NCI-H1417 treated with DMSO at 0.1 percent for 48 hours (cell line): ENCODE measurements at regions not wholly inside any gene's neighbourhood (a gene's known extent, or its start where the extent isn't known, plus 50 kb on each side); places are given as distances from the start of the nearest gene placed in this dataset.

ENCODE experiments used
- DNase-seq: peaks from one replicate; lab custom pipeline; 2025; lab: John Stamatoyannopoulos, UW

DNA sequence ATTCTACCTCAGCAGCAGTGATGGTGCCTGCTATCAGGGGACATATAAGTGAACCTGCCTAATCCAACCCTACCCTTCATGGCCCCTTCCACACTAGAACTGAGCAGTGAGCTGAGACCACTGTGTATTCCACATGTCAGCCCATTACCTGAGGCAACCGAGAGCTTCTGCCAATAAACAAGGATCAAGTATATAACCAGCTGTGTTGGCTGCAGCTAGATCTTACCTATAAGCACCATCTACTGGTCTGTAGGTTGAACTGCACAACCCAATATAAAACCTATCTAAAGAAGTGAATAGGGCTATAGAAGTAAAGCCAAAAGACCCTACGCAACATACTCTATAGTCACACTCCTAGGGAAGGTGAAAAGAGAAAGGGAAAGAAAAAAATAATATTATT is 376.9 kb downstream of the HHIPL2 start:
- no peak for DNase-seq

DNA sequence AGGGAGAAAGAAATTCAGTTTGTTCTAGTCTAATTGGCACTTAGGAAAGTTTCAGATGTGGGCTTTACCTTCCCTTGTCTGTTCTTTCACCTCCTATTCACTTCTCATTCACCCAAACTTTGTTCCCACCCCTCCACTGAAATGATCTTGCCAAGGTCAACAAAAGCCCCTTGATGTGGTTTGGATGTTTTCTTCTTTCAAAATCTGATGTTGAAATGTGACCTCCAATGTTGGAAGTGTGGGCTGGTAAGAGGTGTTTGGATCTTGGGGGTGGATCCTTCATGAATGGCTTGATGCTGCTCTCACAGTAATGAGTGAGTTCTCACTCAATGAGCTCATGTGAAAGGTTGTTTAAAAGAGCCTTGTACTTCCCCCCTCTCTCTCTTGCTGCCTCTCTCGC is 379.3 kb downstream of the HHIPL2 start:
- DNase-seq: no peak

DNA sequence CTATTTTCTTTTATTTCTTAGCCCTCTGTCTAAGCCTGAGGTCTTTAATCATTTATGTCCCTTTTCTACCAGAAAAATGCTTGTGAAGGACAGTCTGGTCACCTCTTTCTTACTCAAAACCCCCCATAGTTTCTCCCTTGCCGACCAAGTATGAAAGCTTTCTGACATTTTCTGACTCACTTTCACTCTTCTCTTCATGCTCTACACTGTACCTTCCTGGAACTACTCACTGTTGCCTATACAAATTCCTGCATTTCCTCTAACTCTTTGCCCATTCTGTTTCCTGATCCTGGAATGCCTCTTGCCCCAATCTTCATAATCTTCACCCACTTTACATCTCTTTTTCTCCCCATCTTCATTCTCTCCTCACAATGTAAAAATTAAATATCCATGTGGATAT is 380.0 kb downstream of the HHIPL2 start:
- no peak for DNase-seq

DNA sequence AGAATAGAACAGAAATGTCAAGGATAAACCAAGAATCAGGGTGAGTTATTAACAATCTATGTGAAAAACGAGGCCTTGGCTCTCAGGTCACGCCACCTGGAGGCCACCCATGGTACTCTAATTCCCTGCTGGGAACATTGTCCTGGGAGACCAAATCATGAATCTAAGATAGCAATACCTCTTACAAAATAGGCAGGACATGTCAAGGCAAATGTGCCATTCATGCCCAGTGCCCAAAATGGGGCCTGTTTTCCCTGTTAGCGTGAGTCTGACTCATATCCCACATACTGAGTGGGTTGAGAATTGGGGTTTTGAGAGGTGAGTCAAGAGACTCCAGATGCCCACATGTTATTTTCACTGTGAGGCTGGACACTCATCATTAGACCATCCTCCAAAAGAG is 380.8 kb downstream of the HHIPL2 start:
- DNase-seq: no peak

DNA sequence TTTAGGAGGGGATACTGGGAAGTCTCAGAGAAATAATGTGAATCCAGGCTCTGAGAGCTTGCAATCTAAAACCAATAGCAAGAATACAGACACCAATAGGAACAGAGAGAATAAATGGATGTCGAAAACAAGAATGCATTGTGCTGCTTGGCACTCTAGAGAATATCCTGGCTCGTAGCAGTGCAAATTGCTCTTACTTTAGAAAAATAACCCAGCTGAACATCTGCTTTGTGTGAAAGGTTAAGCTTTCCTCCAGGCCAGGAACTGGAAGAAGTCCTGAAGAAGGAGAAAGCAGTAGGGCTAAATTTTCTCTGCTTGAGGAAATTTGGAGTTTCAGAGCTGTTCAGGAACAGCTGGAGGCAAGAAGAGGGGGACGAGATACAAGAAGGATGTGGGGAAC is 382.3 kb downstream of the HHIPL2 start:
- no peak for DNase-seq

DNA sequence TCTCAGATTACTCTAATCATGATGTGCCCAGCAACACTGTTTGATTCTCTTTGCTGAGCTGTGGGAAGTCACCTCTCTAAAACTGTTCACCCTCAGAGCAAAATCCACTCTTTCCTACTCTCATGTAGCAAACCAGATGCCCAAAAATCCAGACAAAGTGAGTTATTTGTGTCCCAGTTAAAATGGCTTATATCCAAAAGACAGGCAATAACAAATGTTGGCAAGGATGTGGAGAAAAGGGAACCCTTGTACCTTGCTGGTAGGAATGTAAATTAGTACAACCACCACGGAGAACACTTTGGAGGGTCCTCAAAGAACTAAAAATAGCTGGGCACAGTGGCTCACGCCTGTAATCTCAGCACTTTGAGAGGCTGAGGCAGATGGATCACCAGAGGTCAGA is 384.0 kb downstream of the HHIPL2 start:
- no peak for DNase-seq

DNA sequence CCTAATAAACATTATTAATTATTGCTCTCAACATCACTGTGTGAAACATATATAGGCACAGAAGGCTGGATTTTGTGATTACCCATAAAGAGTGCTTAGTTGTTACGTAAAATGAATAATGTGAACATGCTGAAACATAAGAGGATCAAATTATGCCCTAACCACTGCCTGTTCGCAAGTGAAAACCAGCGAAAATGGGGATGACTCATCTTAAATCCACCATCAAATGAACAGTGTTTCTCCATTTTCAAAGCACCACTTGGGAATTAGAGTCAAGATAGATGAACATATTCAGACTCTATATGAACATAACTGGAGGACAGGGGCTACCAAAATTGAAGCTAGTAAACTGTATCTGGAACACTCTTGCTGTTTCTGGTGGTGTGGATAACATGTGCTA is 386.2 kb downstream of the HHIPL2 start:
- DNase-seq: no peak

DNA sequence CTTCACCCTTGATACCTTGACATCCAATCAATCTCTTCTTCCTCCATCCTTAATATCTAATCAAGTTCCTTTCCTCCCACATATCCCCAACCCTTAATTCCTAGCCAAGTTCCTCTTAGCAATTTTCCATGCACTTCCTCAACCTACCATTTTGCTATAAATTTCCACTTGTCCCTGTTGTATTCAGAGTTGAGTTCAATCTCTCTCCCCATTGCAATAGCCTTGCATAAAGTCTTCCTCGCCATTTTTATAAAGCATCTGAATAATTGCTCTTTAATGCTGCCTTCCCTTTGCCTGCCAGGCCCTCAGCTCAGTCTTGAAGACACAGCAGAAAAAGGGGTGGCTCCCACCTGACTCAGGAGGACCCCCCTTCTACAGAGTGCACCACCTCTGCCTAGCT is 390.3 kb downstream of the HHIPL2 start:
- no peak for DNase-seq

DNA sequence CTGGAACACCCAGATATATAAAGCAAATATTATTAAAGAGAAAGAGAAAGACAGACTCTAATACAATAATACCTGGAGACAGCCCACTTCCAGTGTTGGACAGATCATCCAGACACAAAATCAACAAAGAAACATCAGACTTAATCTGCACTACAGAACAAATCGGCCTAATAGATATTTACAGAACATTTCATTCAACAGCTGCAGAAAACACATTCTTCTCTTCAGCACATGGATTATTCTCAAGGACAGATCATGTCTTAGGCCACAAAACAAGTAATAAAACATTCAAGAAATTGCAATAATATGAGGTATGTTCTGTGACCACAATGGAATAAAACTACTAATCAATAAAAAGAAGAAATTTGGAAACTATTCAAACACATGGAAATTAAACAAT is 398.3 kb upstream of the DUSP10 start:
- no peak for DNase-seq

DNA sequence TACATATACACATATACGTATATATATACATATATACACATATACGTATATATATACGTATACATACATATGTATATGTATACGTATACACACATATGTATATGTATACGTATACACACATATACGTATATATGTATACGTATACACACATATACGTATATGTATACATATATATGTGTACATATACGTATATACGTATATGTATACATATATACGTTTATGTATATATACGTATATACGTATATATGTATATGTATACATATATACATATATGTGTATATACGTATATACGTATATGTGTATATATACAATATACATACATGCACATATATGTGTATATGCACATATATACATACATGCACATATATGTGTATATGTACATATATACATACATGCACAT is 396.2 kb upstream of the DUSP10 start:
- DNase-seq: no peak

DNA sequence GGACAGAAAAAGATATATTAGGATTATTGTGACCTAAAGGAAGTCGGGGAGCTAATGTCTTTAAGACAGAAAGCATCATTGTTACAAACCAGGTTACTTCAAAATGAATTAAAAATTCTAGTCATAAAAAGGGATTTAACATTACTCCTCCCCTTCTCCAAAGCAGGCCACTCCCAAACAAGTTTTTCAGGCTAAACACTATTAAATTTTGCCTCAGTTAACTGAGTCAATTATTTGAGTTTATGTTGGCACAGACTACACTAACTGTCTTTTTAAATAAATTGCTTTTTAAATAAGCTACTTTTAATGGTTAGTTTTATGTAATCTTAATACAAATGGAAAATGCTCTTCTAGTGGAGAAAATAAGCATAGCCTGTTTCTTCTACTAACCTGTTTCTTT is 395.0 kb upstream of the DUSP10 start:
- no peak for DNase-seq

DNA sequence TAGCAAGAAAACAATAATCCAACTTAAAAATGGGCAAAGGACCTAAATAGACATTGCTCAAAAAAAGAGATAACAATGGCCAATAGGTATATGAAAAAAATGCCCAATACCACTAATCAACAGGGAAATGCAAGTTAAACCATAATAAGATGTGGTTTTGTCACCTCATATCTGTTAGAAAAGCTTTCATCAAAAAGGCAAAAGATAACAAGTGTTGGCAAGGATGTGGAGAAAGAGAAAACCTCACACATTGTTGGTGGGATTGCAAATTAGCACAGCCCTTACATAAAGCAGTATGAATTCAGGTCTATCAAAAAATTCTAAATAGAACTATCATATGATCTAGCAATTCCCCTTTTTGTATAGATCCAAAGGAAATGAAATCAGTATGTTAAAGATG is 387.2 kb upstream of the DUSP10 start:
- DNase-seq: no peak

DNA sequence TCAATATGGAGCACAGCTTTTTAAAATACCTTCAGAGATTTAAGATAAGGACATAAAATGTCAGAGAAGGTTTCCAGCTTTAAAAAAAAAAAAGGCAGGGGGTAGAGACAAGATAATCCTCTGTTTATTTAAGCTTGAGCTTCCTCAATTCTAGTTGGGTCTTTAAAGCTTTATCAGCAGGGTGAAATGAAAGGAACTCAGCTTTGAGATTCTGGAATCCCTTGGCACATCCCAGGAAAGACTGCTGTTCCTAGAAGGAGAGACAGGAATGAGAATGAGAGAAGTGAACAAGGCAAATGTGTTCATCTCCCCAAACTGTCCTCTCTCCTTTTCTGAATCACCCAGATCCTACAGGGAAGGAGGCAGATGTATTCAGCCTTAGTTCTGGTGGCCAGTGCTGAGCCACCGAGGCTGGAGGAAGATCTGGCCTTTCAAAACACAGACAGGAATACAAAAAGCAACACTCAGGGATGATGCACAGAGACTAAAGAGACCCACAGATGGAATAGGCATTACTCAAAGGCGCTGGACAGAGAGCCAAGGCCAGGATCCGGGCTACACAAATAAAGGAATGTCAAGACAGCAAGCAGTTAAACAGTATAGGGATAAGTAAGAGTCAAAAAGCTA is 385.8 kb upstream of the DUSP10 start:
- DNase-seq: no peak

DNA sequence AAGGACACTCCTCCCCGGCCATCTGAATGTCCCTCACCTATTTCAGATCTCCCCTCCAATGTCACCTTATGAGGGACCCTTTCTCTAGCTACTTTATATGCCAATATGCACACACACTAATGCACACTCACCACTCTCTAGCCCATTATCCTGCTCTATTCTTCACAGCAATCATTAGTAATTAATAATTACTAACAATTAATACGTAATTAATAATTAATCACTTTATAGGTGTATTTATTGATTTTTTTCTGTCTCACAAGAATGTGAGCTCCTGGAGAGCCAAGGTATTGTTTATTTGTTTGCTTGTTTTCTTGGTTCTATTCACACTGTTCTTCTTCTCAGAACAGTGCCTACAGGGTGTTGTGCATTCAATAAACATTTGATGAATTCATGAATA is 385.2 kb upstream of the DUSP10 start:
- DNase-seq: no peak

DNA sequence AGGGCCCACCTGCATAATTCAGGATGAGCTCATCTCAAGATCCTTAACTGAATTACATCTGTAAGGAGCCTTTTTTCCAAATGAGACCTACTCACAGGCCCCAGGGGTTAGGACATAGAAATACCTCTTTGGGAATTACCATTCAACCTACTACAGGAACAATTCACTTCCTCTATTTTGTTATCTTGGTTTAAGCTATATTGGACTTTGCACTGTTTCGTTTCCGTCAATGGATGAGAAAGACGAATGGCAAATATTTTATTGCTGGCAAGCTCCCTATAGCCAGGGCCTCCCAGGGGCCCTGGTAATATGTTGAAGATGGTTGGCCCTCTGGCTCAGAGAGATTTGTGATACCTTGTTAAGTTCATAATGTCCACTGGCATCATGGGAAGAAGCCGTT is 384.2 kb upstream of the DUSP10 start:
- no peak for DNase-seq

DNA sequence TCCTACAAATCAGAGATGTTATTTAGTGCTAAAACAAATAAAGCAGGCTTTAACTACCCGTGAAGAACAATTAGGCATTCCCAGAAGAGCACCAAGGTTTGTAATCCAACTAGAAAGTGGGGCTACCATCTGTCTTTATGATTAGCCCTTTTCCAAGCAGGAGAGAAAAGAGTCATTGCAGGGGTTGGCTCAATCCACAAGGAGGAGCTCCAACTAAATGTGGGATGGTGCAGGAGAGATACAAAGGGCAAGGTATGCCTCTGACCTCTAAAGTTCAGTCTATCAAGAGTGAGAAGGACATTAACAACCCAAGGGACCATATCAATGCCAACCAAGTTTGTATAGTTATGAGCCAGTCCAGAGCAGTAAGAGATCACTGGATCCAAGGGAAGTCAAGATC is 382.7 kb upstream of the DUSP10 start:
- no peak for DNase-seq

DNA sequence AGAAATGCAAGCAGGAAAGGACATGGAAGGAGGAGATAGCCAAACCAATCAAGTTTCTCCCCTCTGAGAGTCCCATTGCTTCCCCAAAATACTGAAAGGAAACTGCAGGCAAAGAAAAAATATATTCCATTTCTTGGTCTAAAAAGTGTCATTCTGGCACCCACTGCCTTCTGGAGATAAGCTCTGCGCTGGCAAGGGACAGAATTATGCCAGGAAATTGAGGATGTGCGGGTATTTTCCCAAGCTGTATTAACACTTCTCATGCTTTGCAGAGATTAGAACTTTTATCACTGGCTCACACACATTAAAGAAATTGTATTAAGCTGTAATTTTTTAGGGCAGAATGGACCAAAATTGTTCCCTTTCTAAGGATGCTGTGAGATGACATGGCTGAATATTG is 381.2 kb upstream of the DUSP10 start:
- no peak for DNase-seq

DNA sequence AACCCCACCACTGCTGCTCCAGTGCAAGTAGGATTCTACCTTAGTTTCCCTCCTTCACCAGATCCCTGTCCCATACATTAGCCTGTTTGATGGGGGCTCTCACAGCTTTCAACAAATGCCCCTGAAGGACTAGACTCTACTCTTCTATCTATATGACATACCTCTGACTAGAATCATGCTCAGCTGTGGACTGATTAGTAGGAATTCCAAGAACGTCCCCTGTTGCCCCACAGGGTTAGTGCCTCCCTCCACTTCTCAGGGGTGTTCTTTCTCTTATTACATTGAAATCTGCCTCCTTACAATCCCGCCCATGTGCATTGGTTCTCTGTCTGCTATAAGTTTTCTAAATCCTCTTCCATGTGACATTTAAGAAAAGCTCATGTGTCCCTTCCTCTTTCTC is 375.9 kb upstream of the DUSP10 start:
- no peak for DNase-seq

DNA sequence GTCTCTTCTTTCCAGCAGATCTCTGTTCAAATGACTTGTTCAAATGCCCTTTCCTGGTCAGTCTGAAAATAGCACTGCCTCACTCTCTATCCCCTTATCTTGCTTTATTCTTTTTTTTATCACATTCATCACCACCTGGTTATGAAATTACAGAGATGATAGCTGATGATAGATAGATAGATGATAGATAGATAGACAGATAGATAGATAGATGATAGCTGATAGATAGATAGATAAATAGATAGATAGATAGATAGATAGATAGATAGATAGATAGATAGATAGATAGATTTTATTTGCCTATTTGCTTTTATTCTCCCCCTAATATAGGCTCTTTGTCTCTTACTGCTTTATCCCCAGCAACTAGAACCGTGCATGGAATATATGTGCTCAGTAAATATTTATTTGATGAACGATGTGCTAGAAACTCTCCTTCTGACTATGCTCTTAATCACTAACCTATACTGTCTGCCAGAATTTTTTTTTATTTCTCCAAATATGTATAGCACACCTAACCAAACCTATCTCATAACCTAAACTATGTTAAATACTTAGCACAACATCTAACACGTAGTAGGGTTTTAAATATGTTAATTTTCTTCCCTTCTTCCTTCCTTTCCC is 372.8 kb upstream of the DUSP10 start:
- no peak for DNase-seq

DNA sequence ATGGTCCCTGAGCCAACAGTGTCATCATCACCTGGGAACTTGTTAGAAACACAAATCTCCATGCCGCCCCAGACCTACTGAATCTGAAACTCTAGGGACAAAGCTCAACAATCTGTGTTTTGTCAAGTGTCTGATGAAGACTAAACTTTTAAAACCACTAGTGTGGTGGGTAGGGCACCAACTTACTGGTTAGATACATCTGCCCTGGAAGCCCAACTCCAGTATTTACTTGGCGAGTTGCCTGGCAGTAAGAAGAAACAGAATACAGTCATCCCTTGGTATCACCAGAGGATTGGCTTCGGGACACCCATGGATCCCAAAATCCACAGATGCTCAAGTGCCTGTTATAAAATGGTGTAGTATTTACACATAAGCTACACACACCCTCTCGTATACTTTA is 367.9 kb upstream of the DUSP10 start:
- DNase-seq: no peak

DNA sequence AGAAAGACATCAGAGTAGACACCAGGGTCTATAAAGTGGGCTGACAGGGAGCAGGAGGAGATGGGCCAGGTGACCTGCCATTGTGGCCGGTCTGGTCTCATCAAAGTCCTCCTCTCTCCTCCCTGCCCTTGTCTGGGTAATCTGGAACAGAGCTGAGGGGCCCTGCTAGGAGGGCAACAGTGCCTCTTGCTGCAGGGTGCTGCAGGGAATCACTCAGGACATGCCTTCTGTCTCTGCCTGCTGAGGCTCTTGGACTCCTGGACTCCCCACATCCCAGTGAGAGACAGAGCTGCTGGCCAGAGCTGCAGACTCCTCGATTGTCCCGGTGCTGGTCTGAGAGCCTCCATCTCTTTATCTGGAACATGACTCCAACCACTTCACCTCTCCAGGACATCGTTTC is 366.1 kb upstream of the DUSP10 start:
- no peak for DNase-seq

DNA sequence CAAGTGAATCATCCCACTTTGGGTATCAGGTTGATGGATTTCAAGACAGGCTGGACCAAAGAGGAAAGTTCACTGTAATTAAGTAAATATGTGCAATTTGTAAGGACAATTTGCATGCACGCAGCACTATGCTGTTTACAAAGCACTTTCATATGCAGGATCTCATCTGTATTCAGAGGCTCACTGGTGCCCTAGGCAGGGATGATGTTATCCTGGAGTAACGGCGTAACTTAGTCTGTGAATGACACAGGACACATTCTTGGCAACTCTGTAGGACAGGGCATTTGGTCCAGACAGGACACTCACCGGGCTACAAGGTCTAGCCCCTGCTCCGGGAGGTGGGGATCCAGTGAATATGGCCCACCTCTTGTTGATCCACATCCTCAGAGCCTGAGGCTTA is 365.4 kb upstream of the DUSP10 start:
- no peak for DNase-seq

DNA sequence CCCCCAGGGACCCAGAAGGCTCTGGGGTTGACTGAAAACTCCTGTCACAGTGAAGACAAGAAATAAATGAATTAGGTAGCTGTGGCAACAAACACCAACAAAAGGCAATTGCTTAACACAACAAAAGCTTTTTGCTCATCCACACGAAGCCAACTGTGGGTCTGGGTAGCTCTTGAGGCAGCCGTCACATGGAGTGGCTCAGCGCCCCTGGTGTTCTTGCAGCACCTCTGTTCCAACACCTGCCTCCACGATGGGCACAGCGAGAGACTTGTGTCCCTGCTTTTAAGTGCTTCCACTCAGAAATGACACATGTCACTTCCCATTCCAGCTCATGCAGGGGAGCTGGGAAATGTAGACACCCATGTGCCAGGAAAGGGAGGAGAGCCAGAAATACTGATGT is 364.5 kb upstream of the DUSP10 start:
- no peak for DNase-seq

DNA sequence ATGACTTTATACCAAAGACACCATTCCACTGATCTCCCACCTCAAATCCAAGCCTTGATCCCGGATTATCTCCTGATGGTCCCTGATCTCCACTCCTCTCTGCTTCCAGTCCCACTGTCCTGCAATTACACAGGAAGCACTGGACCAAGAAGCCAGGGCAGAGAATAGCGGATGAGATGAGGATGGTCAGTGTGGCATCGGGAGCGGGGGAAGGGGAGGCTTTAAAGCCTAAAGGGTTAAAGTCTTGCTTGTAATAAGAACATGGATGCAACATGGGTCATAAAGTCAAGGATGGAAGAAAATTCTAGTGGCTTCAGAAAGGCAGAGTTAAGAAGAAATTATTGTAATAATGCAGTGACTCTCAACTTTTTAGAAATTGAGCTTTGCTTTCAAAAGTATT is 364.0 kb upstream of the DUSP10 start:
- no peak for DNase-seq

DNA sequence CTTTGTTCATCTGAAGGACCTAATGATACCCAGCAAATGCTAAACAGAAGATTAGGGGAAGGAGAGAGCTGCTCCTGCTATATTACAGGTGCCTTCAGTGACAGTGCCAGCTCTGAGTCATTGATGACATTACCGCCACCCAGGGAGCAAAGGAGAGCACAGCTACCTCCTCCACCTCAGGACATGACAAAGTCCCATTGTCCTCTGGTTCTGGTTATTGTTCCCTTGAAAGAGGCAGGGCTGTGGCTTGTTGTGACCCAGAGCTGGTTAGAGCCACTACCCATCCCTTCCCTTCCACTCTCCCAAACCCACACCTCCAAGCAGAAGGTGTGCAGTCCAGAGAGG is 363.5 kb upstream of the DUSP10 start:
- no peak for DNase-seq
